ENCODE measurements at regions not wholly inside any gene's neighbourhood (a gene's known extent, or its start where the extent isn't known, plus 50 kb on each side); places are given as distances from the start of the nearest gene placed in this dataset.

- no peak for TF ChIP-seq CTCF (IDR thresholded peaks at IDR 0.05)
- TF ChIP-seq POLR2A (IDR thresholded peaks at IDR 0.05) = no peak
Measured at GRCh38 chr17:5895276-5895675, 174.9 kb upstream of the WSCD1 start.
